DOHH2 (cell line): ENCODE measurements at regions not wholly inside any gene's neighbourhood (a gene's known extent, or its start where the extent isn't known, plus 50 kb on each side); places are given as distances from the start of the nearest gene placed in this dataset.

ENCODE experiments used
- H3F3A ChIP-seq: fragments of 200-600 bp; sonication (generic), shearing (Covaris generic); 2 replicates; pipeline ENCODE4 v1.6.0; 2016; ENCODE audit warnings: antibody characterized with exemption, mild to moderate bottlenecking; ENCODE audit not compliant: control insufficient read depth, insufficient read depth
- H3K27ac ChIP-seq: fragments of 200-600 bp; sonication (generic); 2 replicates; pipeline ENCODE4 v1.5.1; 2014; ENCODE audit warnings: low read depth, mild to moderate bottlenecking, low read length, moderate library complexity
- H3K27me3 ChIP-seq: fragments of 200-600 bp; sonication (generic); 2 replicates; pipeline ENCODE4 v1.6.1; 2014; ENCODE audit warnings: mild to moderate bottlenecking, low read length, mixed read lengths; ENCODE audit not compliant: control insufficient read depth
- H3K36me3 ChIP-seq: fragments of 200-600 bp; sonication (generic); 2 replicates; pipeline ENCODE4 v1.6.1; 2014; ENCODE audit warnings: mild to moderate bottlenecking, low read length, moderate library complexity, mixed read lengths; ENCODE audit not compliant: control insufficient read depth
- H3K4me1 ChIP-seq: fragments of 200-600 bp; sonication (generic); 2 replicates; pipeline ENCODE4 v1.6.1; 2014; ENCODE audit warnings: mild to moderate bottlenecking, low read length, mixed read lengths; ENCODE audit not compliant: control insufficient read depth
- H3K4me2 ChIP-seq: fragments of 200-600 bp; sonication (generic); 2 replicates; pipeline ENCODE4 v1.6.0; 2014; ENCODE audit warnings: mild to moderate bottlenecking, low read length, moderate library complexity
- H3K4me3 ChIP-seq: fragments of 200-600 bp; sonication (generic); 2 replicates; pipeline ENCODE4 v1.5.1; 2014; ENCODE audit warnings: mild to moderate bottlenecking, low read length, mixed read lengths
- H3K79me2 ChIP-seq: fragments of 200-600 bp; sonication (generic); 2 replicates; pipeline ENCODE4 v1.6.1; 2014; ENCODE audit warnings: mild to moderate bottlenecking, low read length, mixed read lengths; ENCODE audit not compliant: control insufficient read depth
- H3K9me2 ChIP-seq: fragments of 200-600 bp; sonication (generic); replicated peaks from 2 replicates; pipeline ENCODE4 v1.6.1; 2014; ENCODE audit warnings: mild to moderate bottlenecking, low read length, mixed read lengths; ENCODE audit not compliant: control insufficient read depth
- H3K9me3 ChIP-seq: fragments of 200-600 bp; sonication (generic); 2 replicates; pipeline ENCODE4 v1.6.1; 2014; ENCODE audit warnings: antibody characterized with exemption, low read length, mixed read lengths; ENCODE audit not compliant: control insufficient read depth, insufficient read depth
- H4K20me1 ChIP-seq: fragments of 200-600 bp; sonication (generic); 2 replicates; pipeline ENCODE4 v1.6.0; 2014; ENCODE audit warnings: low read depth, mild to moderate bottlenecking, antibody characterized with exemption, low read length, moderate library complexity; ENCODE audit not compliant: control insufficient read depth, insufficient read depth
- CTCF ChIP-seq: fragments of 200-600 bp; sonication (generic); IDR thresholded peaks from one replicate; pipeline ENCODE4 v1.5.1; 2014; ENCODE audit warnings: antibody characterized with exemption, mild to moderate bottlenecking, low read depth, low read length; ENCODE audit not compliant: poor library complexity, severe bottlenecking
- EZH2phosphoT487 ChIP-seq: fragments of 200-600 bp; sonication (generic); IDR thresholded peaks from 2 replicates; pipeline ENCODE4 v1.6.1; 2017; ENCODE audit warnings: borderline replicate concordance, mild to moderate bottlenecking, antibody characterized with exemption, low read length, moderate library complexity, mixed read lengths

- Histone ChIP-seq H3K4me1 (no peaks in the 10 kb centered on the region), H3K79me2 (no peaks in the 10 kb centered on the region), H4K20me1 (no peaks in the 10 kb centered on the region), H3K27ac (no peak overlapping the region), H3K9me3 (no peaks in the 10 kb centered on the region), H3K4me2 (no peak overlapping the region), H3K27me3 (no peaks in the 10 kb centered on the region), H3K36me3 (no peaks in the 10 kb centered on the region), H3F3A (peaks cover 7% of the 10 kb centered on the region), H3K9me2 (no peaks in the 10 kb centered on the region), H3K4me3 (no peak overlapping the region)
- TF ChIP-seq CTCF (no peak), EZH2phosphoT487 (no peak)
Observed at GRCh38 chr1:198833706-198834503, 195.1 kb downstream of the PTPRC start.

- Histone ChIP-seq H3K4me2 (no peak overlapping the region), H3K9me3 (no peaks in the 10 kb centered on the region), H3K4me1 (no peaks in the 10 kb centered on the region), H3K9me2 (no peaks in the 10 kb centered on the region), H3F3A (peaks cover 13% of the 10 kb centered on the region), H4K20me1 (no peaks in the 10 kb centered on the region), H3K27ac (no peak overlapping the region), H3K4me3 (no peak overlapping the region), H3K79me2 (no peaks in the 10 kb centered on the region), H3K36me3 (no peaks in the 10 kb centered on the region), H3K27me3 (no peaks in the 10 kb centered on the region)
- no peak for TF ChIP-seq EZH2phosphoT487
Observed at GRCh38 chr1:198837278-198838021, 198.6 kb downstream of the PTPRC start.

GRCh38 chr1:198838022-198838342, 199.1 kb downstream of the PTPRC start:
- no peaks in the 10 kb centered on the region for H3K9me2 ChIP-seq
- H3K36me3 ChIP-seq = peaks cover 1% of the 10 kb centered on the region; the same call in 1 of the 2 replicates
- no peaks in the 10 kb centered on the region for H3K27me3 ChIP-seq
- H3K79me2 ChIP-seq = no peaks in the 10 kb centered on the region
- no peaks in the 10 kb centered on the region for H4K20me1 ChIP-seq
- no peak overlapping the region for H3K27ac ChIP-seq
- no peaks in the 10 kb centered on the region for H3K9me3 ChIP-seq
- H3K4me2 ChIP-seq = no peak overlapping the region
- H3K4me3 ChIP-seq = no peak overlapping the region
- peaks cover 13% of the 10 kb centered on the region for H3F3A ChIP-seq
- TF ChIP-seq EZH2phosphoT487 (no peak), CTCF (no peak)
- no peaks in the 10 kb centered on the region for H3K4me1 ChIP-seq

GRCh38 chr1:198841477-198841876, 202.6 kb downstream of the PTPRC start:
- H3K4me2 ChIP-seq = no peak overlapping the region
- no peaks in the 10 kb centered on the region for H4K20me1 ChIP-seq
- no peaks in the 10 kb centered on the region for H3K4me1 ChIP-seq
- no peaks in the 10 kb centered on the region for H3K79me2 ChIP-seq
- H3K9me2 ChIP-seq = no peaks in the 10 kb centered on the region
- H3K9me3 ChIP-seq = no peaks in the 10 kb centered on the region
- H3K4me3 ChIP-seq = no peak overlapping the region
- TF ChIP-seq EZH2phosphoT487 = no peak
- TF ChIP-seq CTCF = no peak
- H3K27ac ChIP-seq = no peak overlapping the region
- H3F3A ChIP-seq = peaks cover 17% of the 10 kb centered on the region
- H3K36me3 ChIP-seq = peaks cover 20% of the 10 kb centered on the region
- no peaks in the 10 kb centered on the region for H3K27me3 ChIP-seq
